ENCODE measurements at regions not wholly inside any gene's neighbourhood (a gene's known extent, or its start where the extent isn't known, plus 50 kb on each side); places are given as distances from the start of the nearest gene placed in this dataset.

DNA sequence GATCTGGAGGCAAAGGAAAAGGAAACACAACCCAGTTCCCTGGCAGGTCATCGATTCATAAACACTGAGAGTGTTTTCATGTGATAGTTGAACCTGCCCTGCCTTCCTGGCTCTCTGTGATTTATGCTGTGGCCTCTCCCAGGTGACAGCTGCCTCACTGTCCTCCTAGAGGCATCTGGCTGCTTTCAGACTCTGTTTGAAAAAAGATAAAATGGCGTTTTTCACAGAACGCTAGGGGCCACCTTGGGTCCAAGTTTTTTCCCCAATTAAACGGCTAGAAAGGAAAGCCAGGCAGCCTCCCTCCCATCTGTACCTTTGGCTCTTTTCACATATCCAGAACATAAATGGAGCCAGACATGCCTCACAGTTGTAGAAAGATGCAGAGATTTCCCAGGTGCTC is 252.6 kb upstream of the CCDC196 start:
- Histone ChIP-seq H3K9me2 (ENCODE audit: insufficient read depth) (0 out of 2 replicates have a peak, but pooled peaks cover 8% of the 10 kb centered on the region), H3K36me3 (ENCODE audit: insufficient read depth) (no peaks in the 10 kb centered on the region), H3K27me3 (ENCODE audit: insufficient read depth) (0 out of 2 replicates have a peak, but pooled peaks cover 6% of the 10 kb centered on the region), H3K4me1 (ENCODE audit: insufficient read depth) (peaks cover 8% of the 10 kb centered on the region; the same call in 1 of the 2 replicates), H3K4me3 (no peak overlapping the region), H3K27ac (ENCODE audit: low read depth) (no peak overlapping the region), H3F3A (replicated peaks; ENCODE audit: low read depth) (no peaks in the 10 kb centered on the region), H3K4me2 (no peak overlapping the region), H4K20me1 (replicated peaks; ENCODE audit: insufficient read depth) (no peaks in the 10 kb centered on the region), H2AFZ (no peak overlapping the region), H3K79me2 (replicated peaks; ENCODE audit: insufficient read depth) (no peaks in the 10 kb centered on the region)
- no peaks in the 10 kb centered on the region for H3K36me3 Mint-ChIP-seq (ENCODE audit: low read depth)
- DNase-seq (ENCODE audit: low spot score) (no peak), ATAC-seq (no peak)
- peaks cover 2% of the 10 kb centered on the region for H3K27me3 Mint-ChIP-seq (ENCODE audit: insufficient read depth, low read depth, poor library complexity)
- H3K27ac Mint-ChIP-seq, result no peak overlapping the region
- no peaks in the 10 kb centered on the region for H3K9me3 Mint-ChIP-seq
- TF ChIP-seq, protein P1, sequence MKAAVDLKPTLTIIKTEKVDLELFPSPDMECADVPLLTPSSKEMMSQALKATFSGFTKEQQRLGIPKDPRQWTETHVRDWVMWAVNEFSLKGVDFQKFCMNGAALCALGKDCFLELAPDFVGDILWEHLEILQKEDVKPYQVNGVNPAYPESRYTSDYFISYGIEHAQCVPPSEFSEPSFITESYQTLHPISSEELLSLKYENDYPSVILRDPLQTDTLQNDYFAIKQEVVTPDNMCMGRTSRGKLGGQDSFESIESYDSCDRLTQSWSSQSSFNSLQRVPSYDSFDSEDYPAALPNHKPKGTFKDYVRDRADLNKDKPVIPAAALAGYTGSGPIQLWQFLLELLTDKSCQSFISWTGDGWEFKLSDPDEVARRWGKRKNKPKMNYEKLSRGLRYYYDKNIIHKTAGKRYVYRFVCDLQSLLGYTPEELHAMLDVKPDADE (IDR thresholded peaks at IDR 0.05), result no peak
- TF ChIP-seq, protein P2, sequence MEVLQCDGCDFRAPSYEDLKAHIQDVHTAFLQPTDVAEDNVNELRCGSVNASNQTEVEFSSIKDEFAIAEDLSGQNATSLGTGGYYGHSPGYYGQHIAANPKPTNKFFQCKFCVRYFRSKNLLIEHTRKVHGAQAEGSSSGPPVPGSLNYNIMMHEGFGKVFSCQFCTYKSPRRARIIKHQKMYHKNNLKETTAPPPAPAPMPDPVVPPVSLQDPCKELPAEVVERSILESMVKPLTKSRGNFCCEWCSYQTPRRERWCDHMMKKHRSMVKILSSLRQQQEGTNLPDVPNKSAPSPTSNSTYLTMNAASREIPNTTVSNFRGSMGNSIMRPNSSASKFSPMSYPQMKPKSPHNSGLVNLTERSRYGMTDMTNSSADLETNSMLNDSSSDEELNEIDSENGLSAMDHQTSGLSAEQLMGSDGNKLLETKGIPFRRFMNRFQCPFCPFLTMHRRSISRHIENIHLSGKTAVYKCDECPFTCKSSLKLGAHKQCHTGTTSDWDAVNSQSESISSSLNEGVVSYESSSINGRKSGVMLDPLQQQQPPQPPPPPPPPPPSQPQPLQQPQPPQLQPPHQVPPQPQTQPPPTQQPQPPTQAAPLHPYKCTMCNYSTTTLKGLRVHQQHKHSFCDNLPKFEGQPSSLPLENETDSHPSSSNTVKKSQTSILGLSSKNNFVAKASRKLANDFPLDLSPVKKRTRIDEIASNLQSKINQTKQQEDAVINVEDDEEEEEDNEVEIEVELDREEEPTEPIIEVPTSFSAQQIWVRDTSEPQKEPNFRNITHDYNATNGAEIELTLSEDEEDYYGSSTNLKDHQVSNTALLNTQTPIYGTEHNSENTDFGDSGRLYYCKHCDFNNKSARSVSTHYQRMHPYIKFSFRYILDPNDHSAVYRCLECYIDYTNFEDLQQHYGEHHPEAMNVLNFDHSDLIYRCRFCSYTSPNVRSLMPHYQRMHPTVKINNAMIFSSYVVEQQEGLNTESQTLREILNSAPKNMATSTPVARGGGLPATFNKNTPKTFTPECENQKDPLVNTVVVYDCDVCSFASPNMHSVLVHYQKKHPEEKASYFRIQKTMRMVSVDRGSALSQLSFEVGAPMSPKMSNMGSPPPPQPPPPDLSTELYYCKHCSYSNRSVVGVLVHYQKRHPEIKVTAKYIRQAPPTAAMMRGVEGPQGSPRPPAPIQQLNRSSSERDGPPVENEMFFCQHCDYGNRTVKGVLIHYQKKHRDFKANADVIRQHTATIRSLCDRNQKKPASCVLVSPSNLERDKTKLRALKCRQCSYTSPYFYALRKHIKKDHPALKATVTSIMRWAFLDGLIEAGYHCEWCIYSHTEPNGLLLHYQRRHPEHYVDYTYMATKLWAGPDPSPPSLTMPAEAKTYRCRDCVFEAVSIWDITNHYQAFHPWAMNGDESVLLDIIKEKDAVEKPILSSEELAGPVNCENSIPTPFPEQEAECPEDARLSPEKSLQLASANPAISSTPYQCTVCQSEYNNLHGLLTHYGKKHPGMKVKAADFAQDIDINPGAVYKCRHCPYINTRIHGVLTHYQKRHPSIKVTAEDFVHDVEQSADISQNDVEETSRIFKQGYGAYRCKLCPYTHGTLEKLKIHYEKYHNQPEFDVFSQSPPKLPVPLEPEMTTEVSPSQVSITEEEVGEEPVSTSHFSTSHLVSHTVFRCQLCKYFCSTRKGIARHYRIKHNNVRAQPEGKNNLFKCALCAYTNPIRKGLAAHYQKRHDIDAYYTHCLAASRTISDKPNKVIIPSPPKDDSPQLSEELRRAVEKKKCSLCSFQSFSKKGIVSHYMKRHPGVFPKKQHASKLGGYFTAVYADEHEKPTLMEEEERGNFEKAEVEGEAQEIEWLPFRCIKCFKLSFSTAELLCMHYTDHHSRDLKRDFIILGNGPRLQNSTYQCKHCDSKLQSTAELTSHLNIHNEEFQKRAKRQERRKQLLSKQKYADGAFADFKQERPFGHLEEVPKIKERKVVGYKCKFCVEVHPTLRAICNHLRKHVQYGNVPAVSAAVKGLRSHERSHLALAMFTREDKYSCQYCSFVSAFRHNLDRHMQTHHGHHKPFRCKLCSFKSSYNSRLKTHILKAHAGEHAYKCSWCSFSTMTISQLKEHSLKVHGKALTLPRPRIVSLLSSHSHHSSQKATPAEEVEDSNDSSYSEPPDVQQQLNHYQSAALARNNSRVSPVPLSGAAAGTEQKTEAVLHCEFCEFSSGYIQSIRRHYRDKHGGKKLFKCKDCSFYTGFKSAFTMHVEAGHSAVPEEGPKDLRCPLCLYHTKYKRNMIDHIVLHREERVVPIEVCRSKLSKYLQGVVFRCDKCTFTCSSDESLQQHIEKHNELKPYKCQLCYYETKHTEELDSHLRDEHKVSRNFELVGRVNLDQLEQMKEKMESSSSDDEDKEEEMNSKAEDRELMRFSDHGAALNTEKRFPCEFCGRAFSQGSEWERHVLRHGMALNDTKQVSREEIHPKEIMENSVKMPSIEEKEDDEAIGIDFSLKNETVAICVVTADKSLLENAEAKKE (CRISPR knock-in tag; IDR thresholded peaks at IDR 0.05), result no peak
- TF ChIP-seq STAT1 (IDR thresholded peaks at IDR 0.05; ENCODE audit: unreplicated experiment) (no peak), JUNB (IDR thresholded peaks at IDR 0.05; ENCODE audit: unreplicated experiment) (no peak), EZH2phosphoT487 (IDR thresholded peaks at IDR 0.05; ENCODE audit: unreplicated experiment) (no peak), NANOG (IDR thresholded peaks at IDR 0.05; ENCODE audit: borderline replicate concordance) (no peak), CREB1 (CRISPR knock-in tag; IDR thresholded peaks at IDR 0.05; ENCODE audit: low read depth) (no peak), ZNF331 (CRISPR knock-in tag; IDR thresholded peaks at IDR 0.05; ENCODE audit: low read depth) (no peak), ZNF114 (CRISPR knock-in tag; IDR thresholded peaks at IDR 0.05) (no peak), POLR2AphosphoS5 (IDR thresholded peaks at IDR 0.05; ENCODE audit: low read depth) (no peak), EZH2 (IDR thresholded peaks at IDR 0.05; ENCODE audit: low read depth, unreplicated experiment) (no peak)
- TF ChIP-seq, protein P3, sequence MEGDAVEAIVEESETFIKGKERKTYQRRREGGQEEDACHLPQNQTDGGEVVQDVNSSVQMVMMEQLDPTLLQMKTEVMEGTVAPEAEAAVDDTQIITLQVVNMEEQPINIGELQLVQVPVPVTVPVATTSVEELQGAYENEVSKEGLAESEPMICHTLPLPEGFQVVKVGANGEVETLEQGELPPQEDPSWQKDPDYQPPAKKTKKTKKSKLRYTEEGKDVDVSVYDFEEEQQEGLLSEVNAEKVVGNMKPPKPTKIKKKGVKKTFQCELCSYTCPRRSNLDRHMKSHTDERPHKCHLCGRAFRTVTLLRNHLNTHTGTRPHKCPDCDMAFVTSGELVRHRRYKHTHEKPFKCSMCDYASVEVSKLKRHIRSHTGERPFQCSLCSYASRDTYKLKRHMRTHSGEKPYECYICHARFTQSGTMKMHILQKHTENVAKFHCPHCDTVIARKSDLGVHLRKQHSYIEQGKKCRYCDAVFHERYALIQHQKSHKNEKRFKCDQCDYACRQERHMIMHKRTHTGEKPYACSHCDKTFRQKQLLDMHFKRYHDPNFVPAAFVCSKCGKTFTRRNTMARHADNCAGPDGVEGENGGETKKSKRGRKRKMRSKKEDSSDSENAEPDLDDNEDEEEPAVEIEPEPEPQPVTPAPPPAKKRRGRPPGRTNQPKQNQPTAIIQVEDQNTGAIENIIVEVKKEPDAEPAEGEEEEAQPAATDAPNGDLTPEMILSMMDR (conservative IDR thresholded peaks at IDR 0.05; ENCODE audit: low read depth in 2 of 2), result no peak
- TF ChIP-seq, protein P4, sequence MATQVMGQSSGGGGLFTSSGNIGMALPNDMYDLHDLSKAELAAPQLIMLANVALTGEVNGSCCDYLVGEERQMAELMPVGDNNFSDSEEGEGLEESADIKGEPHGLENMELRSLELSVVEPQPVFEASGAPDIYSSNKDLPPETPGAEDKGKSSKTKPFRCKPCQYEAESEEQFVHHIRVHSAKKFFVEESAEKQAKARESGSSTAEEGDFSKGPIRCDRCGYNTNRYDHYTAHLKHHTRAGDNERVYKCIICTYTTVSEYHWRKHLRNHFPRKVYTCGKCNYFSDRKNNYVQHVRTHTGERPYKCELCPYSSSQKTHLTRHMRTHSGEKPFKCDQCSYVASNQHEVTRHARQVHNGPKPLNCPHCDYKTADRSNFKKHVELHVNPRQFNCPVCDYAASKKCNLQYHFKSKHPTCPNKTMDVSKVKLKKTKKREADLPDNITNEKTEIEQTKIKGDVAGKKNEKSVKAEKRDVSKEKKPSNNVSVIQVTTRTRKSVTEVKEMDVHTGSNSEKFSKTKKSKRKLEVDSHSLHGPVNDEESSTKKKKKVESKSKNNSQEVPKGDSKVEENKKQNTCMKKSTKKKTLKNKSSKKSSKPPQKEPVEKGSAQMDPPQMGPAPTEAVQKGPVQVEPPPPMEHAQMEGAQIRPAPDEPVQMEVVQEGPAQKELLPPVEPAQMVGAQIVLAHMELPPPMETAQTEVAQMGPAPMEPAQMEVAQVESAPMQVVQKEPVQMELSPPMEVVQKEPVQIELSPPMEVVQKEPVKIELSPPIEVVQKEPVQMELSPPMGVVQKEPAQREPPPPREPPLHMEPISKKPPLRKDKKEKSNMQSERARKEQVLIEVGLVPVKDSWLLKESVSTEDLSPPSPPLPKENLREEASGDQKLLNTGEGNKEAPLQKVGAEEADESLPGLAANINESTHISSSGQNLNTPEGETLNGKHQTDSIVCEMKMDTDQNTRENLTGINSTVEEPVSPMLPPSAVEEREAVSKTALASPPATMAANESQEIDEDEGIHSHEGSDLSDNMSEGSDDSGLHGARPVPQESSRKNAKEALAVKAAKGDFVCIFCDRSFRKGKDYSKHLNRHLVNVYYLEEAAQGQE (IDR thresholded peaks at IDR 0.05; ENCODE audit: unreplicated experiment), result no peak
- no peak overlapping the region for H3K4me3 Mint-ChIP-seq
- peaks cover 9% of the 10 kb centered on the region; the same call in 2 of the 3 replicates for H3K4me1 Mint-ChIP-seq
